ENCODE measurements at regions not wholly inside any gene's neighbourhood (a gene's known extent, or its start where the extent isn't known, plus 50 kb on each side); places are given as distances from the start of the nearest gene placed in this dataset.
"Not testable (repeated sequence)": the region's sequence is repeated elsewhere in the genome, so short reads cannot be mapped to it uniquely, and the experiment has no call there.

GRCh38 chr19:30944276-30944932 lies 404.8 kb downstream of the TSHZ3 start:
- not testable (repeated sequence) for TF ChIP-seq CTCF, POLR2A (IDR thresholded peaks at IDR 0.05)

Measured in body of pancreas (tissue), 4 donors.